ENCODE measurements at regions not wholly inside any gene's neighbourhood (a gene's known extent, or its start where the extent isn't known, plus 50 kb on each side); places are given as distances from the start of the nearest gene placed in this dataset.

GRCh38 chr11:15585602-15586331, 471.0 kb downstream of the INSC start:
- no peak for TF ChIP-seq CTCF (IDR thresholded peaks at IDR 0.05; ENCODE audit: partially characterized antibody, unreplicated experiment)

GRCh38 chr11:15586741-15587473, 472.2 kb downstream of the INSC start:
- no peaks in the 10 kb centered on the region for H3K4me1 Mint-ChIP-seq (ENCODE audit: low read depth, unreplicated experiment)
- no peak overlapping the region for H3K27ac Mint-ChIP-seq (ENCODE audit: unreplicated experiment)
- no peaks in the 10 kb centered on the region for H3K27me3 Mint-ChIP-seq (ENCODE audit: unreplicated experiment)
- no peak for TF ChIP-seq CTCF (IDR thresholded peaks at IDR 0.05; ENCODE audit: partially characterized antibody, unreplicated experiment)
- DNase-seq: no peak
- H3K36me3 Mint-ChIP-seq (ENCODE audit: unreplicated experiment): no peaks in the 10 kb centered on the region
- H3K9me3 Mint-ChIP-seq (ENCODE audit: unreplicated experiment): no peaks in the 10 kb centered on the region
- no peak overlapping the region for H3K4me3 Mint-ChIP-seq (ENCODE audit: unreplicated experiment)

More at GRCh38 chr11:15585602-15586331, 471.0 kb downstream of the INSC start:
- no peaks in the 10 kb centered on the region for H3K36me3 Mint-ChIP-seq (ENCODE audit: unreplicated experiment)
- H3K4me3 Mint-ChIP-seq (ENCODE audit: unreplicated experiment): no peak overlapping the region
- no peaks in the 10 kb centered on the region for H3K4me1 Mint-ChIP-seq (ENCODE audit: low read depth, unreplicated experiment)
- H3K9me3 Mint-ChIP-seq (ENCODE audit: unreplicated experiment): peaks cover 2% of the 10 kb centered on the region
- no peak overlapping the region for H3K27ac Mint-ChIP-seq (ENCODE audit: unreplicated experiment)
- H3K27me3 Mint-ChIP-seq (ENCODE audit: unreplicated experiment): no peaks in the 10 kb centered on the region
- DNase-seq: no peak

GRCh38 chr11:15589070-15589626, 474.4 kb downstream of the INSC start:
- TF ChIP-seq CTCF (IDR thresholded peaks at IDR 0.05; ENCODE audit: partially characterized antibody, unreplicated experiment): no peak
- no peaks in the 10 kb centered on the region for H3K4me1 Mint-ChIP-seq (ENCODE audit: low read depth, unreplicated experiment)
- no peaks in the 10 kb centered on the region for H3K36me3 Mint-ChIP-seq (ENCODE audit: unreplicated experiment)
- H3K9me3 Mint-ChIP-seq (ENCODE audit: unreplicated experiment): no peaks in the 10 kb centered on the region
- no peak for DNase-seq
- H3K27me3 Mint-ChIP-seq (ENCODE audit: unreplicated experiment): no peaks in the 10 kb centered on the region
- H3K27ac Mint-ChIP-seq (ENCODE audit: unreplicated experiment): no peak overlapping the region
- no peak overlapping the region for H3K4me3 Mint-ChIP-seq (ENCODE audit: unreplicated experiment)

GRCh38 chr11:15590132-15590531, 475.4 kb downstream of the INSC start:
- TF ChIP-seq CTCF (IDR thresholded peaks at IDR 0.05; ENCODE audit: partially characterized antibody, unreplicated experiment): no peak
- Mint-ChIP-seq H3K36me3 (ENCODE audit: unreplicated experiment) (no peaks in the 10 kb centered on the region), H3K4me1 (ENCODE audit: low read depth, unreplicated experiment) (no peaks in the 10 kb centered on the region), H3K9me3 (ENCODE audit: unreplicated experiment) (no peaks in the 10 kb centered on the region), H3K27ac (ENCODE audit: unreplicated experiment) (no peak overlapping the region), H3K4me3 (ENCODE audit: unreplicated experiment) (no peak overlapping the region), H3K27me3 (ENCODE audit: unreplicated experiment) (no peaks in the 10 kb centered on the region)
- DNase-seq: no peak

GRCh38 chr11:15591112-15591537, 476.4 kb downstream of the INSC start:
- Mint-ChIP-seq H3K9me3 (ENCODE audit: unreplicated experiment) (no peaks in the 10 kb centered on the region), H3K27ac (ENCODE audit: unreplicated experiment) (no peak overlapping the region), H3K36me3 (ENCODE audit: unreplicated experiment) (no peaks in the 10 kb centered on the region), H3K4me1 (ENCODE audit: low read depth, unreplicated experiment) (no peaks in the 10 kb centered on the region), H3K27me3 (ENCODE audit: unreplicated experiment) (no peaks in the 10 kb centered on the region), H3K4me3 (ENCODE audit: unreplicated experiment) (no peak overlapping the region)
- DNase-seq: no peak
- no peak for TF ChIP-seq CTCF (IDR thresholded peaks at IDR 0.05; ENCODE audit: partially characterized antibody, unreplicated experiment)

Data from glutamatergic neuron (in vitro differentiated cells).